ENCODE measurements at regions not wholly inside any gene's neighbourhood (a gene's known extent, or its start where the extent isn't known, plus 50 kb on each side); places are given as distances from the start of the nearest gene placed in this dataset.

DNA sequence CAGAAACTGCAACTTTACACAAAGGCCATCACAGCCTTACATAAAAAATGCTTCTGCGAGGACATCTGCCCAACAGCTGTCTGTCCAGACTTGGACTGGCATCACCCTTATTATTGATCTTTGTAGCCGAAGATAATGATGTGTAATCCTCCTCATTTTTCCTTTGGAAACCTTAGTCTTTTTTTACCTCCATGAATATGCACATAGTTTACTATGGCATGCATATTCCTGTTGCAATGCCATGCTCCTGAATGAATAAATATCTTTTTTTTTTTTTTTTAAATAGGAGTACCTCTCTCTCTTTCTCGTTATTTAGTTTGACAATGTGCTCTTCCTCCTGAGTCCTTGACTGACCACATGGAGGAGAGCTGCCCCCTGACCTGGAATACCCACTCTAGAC lies 409.6 kb upstream of the USP24 start:
- TF ChIP-seq POLR2AphosphoS5 (IDR thresholded peaks at IDR 0.05) = no peak
- no peak for TF ChIP-seq POLR2A (IDR thresholded peaks at IDR 0.05)
